Liver (tissue), 3 donors: ENCODE measurements at regions not wholly inside any gene's neighbourhood (a gene's known extent, or its start where the extent isn't known, plus 50 kb on each side); places are given as distances from the start of the nearest gene placed in this dataset.

Experiments
- GABPA ChIP-seq, 2 donors: IDR thresholded peaks in 1 of 2; conservative IDR thresholded peaks in 1 of 2; 2 replicates each; pipeline ENCODE4 v1.6.1; 2016; ENCODE audit warnings: antibody characterized with exemption in 2 of 2, mild to moderate bottlenecking in 1 of 2, moderate library complexity in 1 of 2
- JUND ChIP-seq, 2 donors: IDR thresholded peaks; 2 replicates each; pipeline ENCODE4 v1.6.1; 2016; ENCODE audit warnings: antibody characterized with exemption in 2 of 2
- RAD21 ChIP-seq, 2 donors: IDR thresholded peaks; 2 replicates each; pipeline ENCODE4 v1.6.1; 2016; ENCODE audit warnings: antibody characterized with exemption in 2 of 2, mild to moderate bottlenecking in 2 of 2
- REST ChIP-seq: IDR thresholded peaks from 2 replicates; pipeline ENCODE4 v1.6.1; 2016; ENCODE audit warnings: antibody characterized with exemption, mild to moderate bottlenecking
- TAF1 ChIP-seq: conservative IDR thresholded peaks from 2 replicates; pipeline ENCODE4 v1.6.1; 2016; ENCODE audit warnings: antibody characterized with exemption, mild to moderate bottlenecking
- YY1 ChIP-seq: IDR thresholded peaks from 2 replicates; pipeline ENCODE4 v1.6.1; 2016; ENCODE audit warnings: antibody characterized with exemption, mild to moderate bottlenecking
- TF ChIP-seq, protein P1 (sequence below): fragments of 150-350 bp; IDR thresholded peaks from 2 replicates; pipeline ENCODE4 v1.5.1; 2017; ENCODE audit warnings: improper control_type of control experiment, low read depth, low read length; ENCODE audit not compliant: missing input control
- TF ChIP-seq, protein P2 (sequence below): IDR thresholded peaks from 2 replicates; pipeline ENCODE4 v1.6.1; 2016; ENCODE audit warnings: antibody characterized with exemption
- TF ChIP-seq, protein P3 (sequence below): IDR thresholded peaks from 2 replicates; pipeline ENCODE4 v1.6.1; 2016; ENCODE audit warnings: antibody characterized with exemption
- donor health status: healthy.
- donor health status: healthy.

GRCh38 chr5:62701036-62701435 lies 122.4 kb downstream of the LRRC70 start:
- TF ChIP-seq, protein P1, sequence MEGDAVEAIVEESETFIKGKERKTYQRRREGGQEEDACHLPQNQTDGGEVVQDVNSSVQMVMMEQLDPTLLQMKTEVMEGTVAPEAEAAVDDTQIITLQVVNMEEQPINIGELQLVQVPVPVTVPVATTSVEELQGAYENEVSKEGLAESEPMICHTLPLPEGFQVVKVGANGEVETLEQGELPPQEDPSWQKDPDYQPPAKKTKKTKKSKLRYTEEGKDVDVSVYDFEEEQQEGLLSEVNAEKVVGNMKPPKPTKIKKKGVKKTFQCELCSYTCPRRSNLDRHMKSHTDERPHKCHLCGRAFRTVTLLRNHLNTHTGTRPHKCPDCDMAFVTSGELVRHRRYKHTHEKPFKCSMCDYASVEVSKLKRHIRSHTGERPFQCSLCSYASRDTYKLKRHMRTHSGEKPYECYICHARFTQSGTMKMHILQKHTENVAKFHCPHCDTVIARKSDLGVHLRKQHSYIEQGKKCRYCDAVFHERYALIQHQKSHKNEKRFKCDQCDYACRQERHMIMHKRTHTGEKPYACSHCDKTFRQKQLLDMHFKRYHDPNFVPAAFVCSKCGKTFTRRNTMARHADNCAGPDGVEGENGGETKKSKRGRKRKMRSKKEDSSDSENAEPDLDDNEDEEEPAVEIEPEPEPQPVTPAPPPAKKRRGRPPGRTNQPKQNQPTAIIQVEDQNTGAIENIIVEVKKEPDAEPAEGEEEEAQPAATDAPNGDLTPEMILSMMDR, result no peak
- TF ChIP-seq, protein P2, sequence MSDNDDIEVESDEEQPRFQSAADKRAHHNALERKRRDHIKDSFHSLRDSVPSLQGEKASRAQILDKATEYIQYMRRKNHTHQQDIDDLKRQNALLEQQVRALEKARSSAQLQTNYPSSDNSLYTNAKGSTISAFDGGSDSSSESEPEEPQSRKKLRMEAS, result no peak
- TF ChIP-seq GABPA (IDR thresholded peaks at IDR 0.05 in 1 of 2, conservative IDR thresholded peaks at IDR 0.05 in 1 of 2) (no peak), YY1 (no peak), RAD21 (IDR thresholded peaks at IDR 0.05) (no peak), JUND (IDR thresholded peaks at IDR 0.05) (no peak), REST (no peak), TAF1 (no peak)
- TF ChIP-seq, protein P3, sequence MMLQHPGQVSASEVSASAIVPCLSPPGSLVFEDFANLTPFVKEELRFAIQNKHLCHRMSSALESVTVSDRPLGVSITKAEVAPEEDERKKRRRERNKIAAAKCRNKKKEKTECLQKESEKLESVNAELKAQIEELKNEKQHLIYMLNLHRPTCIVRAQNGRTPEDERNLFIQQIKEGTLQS, result no peak
